ENCODE measurements at regions not wholly inside any gene's neighbourhood (a gene's known extent, or its start where the extent isn't known, plus 50 kb on each side); places are given as distances from the start of the nearest gene placed in this dataset.

DNA sequence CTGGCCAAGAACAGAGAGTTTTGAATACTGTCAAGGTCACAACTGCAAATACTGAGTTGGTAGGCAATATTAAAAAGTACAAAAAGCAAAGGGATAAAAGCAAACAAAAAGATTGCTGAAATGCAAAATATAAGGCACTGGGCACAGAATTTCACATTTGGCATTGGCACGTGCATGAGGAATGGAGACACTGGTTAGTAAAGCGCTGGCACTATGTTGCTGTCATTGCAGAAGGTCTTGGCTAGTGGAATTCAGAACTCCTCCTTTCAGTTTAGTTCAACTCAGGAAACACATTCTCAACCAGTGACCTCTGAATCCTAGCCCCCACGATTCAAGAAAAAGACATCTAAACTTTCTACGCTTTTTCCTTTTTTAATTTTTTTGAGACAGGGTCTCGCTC is 111.8 kb upstream of the PSMD7 start:
- DNase-seq (ENCODE audit: low spot score), result no peak
- TF ChIP-seq, protein P1, sequence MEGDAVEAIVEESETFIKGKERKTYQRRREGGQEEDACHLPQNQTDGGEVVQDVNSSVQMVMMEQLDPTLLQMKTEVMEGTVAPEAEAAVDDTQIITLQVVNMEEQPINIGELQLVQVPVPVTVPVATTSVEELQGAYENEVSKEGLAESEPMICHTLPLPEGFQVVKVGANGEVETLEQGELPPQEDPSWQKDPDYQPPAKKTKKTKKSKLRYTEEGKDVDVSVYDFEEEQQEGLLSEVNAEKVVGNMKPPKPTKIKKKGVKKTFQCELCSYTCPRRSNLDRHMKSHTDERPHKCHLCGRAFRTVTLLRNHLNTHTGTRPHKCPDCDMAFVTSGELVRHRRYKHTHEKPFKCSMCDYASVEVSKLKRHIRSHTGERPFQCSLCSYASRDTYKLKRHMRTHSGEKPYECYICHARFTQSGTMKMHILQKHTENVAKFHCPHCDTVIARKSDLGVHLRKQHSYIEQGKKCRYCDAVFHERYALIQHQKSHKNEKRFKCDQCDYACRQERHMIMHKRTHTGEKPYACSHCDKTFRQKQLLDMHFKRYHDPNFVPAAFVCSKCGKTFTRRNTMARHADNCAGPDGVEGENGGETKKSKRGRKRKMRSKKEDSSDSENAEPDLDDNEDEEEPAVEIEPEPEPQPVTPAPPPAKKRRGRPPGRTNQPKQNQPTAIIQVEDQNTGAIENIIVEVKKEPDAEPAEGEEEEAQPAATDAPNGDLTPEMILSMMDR (IDR thresholded peaks at IDR 0.05; ENCODE audit: unreplicated experiment), result no peak

DNA sequence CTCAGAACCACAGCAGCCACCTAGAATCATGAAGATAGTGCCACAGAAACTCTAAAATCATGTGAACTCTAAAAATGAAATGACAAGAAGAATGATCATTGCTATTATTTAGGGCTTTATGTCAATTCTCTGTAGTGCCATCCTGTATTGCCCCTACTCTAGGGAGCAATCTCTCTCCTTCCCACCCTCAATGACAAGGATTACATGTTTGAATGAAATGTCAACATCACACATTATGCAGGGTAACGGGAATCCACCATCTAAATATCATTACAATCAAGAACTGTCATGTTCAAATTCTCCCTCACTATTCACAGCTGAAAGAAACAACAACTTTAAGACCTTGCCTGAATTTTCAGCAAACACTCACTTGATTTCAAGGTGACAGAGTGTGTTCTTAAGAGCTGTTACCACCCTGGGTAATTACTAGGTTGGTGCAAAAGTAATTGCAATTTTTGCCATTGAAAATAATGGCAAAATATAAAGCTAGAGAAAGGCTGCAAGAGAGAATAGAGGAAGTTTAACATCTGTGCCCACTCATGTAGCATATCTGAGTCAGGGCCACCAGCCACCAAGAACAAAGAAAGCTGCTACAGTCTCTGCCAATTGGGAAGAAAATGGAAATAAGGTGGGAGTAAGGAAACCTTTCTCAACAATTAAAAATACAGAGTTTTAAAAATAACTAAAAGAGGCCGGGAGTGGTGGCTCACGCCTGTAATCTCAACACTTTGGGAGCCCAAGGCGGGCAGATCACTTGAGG is 112.8 kb upstream of the PSMD7 start:
- no peak for DNase-seq (ENCODE audit: low spot score)
- Mint-ChIP-seq H3K27ac (ENCODE audit: unreplicated experiment) (no peak overlapping the region), H3K4me1 (ENCODE audit: unreplicated experiment) (no peaks in the 10 kb centered on the region), H3K9me3 (ENCODE audit: unreplicated experiment) (peaks cover 8% of the 10 kb centered on the region), H3K4me3 (ENCODE audit: unreplicated experiment) (no peak overlapping the region), H3K36me3 (ENCODE audit: low read depth, unreplicated experiment) (no peaks in the 10 kb centered on the region), H3K27me3 (ENCODE audit: unreplicated experiment) (no peaks in the 10 kb centered on the region)
- TF ChIP-seq, protein P1 (IDR thresholded peaks at IDR 0.05; ENCODE audit: unreplicated experiment), result no peak

More for the DNA sequence above, 111.8 kb upstream of the PSMD7 start:
- no peaks in the 10 kb centered on the region for H3K36me3 Mint-ChIP-seq (ENCODE audit: low read depth, unreplicated experiment)
- no peaks in the 10 kb centered on the region for H3K27me3 Mint-ChIP-seq (ENCODE audit: unreplicated experiment)
- H3K4me1 Mint-ChIP-seq (ENCODE audit: unreplicated experiment), result no peaks in the 10 kb centered on the region
- no peak overlapping the region for H3K27ac Mint-ChIP-seq (ENCODE audit: unreplicated experiment)
- H3K4me3 Mint-ChIP-seq (ENCODE audit: unreplicated experiment), result no peak overlapping the region
- peaks cover 8% of the 10 kb centered on the region for H3K9me3 Mint-ChIP-seq (ENCODE audit: unreplicated experiment)

DNA sequence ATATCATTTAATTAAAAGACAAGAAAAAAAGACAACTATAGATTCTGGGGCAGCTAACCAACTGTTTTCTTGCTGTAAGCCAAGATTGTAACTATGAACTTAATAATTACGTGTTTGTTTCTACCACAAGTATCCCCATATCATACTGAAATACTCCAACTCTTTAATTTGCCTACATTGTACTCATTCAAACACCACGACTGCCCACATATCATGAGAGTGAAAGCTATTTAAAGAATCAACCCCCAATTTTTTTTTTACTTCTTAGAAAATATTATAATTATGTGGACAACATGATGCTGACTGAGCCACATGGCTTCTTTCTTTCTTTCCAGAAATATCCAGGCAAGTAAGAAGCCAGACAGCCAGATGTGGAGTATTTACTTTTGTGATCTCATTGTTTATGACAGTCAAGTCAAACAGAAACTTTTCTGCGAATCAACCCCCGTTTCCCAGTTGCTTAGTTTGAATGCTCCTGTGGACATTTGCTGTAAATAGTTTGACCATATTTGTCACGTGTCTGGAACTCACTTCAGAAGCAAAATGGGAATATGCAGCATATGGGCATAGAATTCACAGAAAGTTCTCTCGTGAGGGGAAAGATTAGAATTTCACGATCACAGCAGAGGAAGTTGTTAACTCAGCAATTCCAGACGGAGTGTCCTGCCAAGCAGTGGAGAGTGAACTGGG is 126.8 kb upstream of the PSMD7 start:
- TF ChIP-seq, protein P1 (IDR thresholded peaks at IDR 0.05; ENCODE audit: unreplicated experiment), result no peak
- Mint-ChIP-seq H3K4me1 (ENCODE audit: unreplicated experiment) (no peaks in the 10 kb centered on the region), H3K27me3 (ENCODE audit: unreplicated experiment) (no peaks in the 10 kb centered on the region), H3K9me3 (ENCODE audit: unreplicated experiment) (no peaks in the 10 kb centered on the region), H3K27ac (ENCODE audit: unreplicated experiment) (no peak overlapping the region), H3K4me3 (ENCODE audit: unreplicated experiment) (no peak overlapping the region), H3K36me3 (ENCODE audit: low read depth, unreplicated experiment) (no peaks in the 10 kb centered on the region)
- no peak for DNase-seq (ENCODE audit: low spot score)

DNA sequence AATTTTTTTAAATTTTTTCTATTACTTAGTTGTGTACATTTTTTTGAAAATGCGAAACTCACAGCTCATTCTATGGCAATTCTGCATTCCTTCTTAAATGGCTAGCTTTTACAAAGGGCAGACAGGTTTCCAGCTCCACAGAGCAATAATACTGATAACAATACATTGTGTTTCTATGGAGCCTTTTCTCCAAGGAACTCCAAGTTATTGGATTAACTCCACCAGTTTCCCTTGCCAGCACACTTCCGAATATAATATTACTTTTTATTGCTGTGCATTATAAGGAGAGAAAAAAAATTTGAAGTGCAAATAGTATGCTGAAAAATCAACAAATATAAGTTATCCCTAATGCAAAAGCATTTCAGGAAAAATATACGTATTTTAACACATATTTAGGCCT is 127.5 kb upstream of the PSMD7 start:
- no peak overlapping the region for H3K4me3 Mint-ChIP-seq (ENCODE audit: unreplicated experiment)
- H3K9me3 Mint-ChIP-seq (ENCODE audit: unreplicated experiment), result no peaks in the 10 kb centered on the region
- no peaks in the 10 kb centered on the region for H3K27me3 Mint-ChIP-seq (ENCODE audit: unreplicated experiment)
- DNase-seq (ENCODE audit: low spot score), result no peak
- no peak overlapping the region for H3K27ac Mint-ChIP-seq (ENCODE audit: unreplicated experiment)
- TF ChIP-seq, protein P1 (IDR thresholded peaks at IDR 0.05; ENCODE audit: unreplicated experiment), result no peak
- H3K4me1 Mint-ChIP-seq (ENCODE audit: unreplicated experiment), result no peaks in the 10 kb centered on the region
- no peaks in the 10 kb centered on the region for H3K36me3 Mint-ChIP-seq (ENCODE audit: low read depth, unreplicated experiment)

DNA sequence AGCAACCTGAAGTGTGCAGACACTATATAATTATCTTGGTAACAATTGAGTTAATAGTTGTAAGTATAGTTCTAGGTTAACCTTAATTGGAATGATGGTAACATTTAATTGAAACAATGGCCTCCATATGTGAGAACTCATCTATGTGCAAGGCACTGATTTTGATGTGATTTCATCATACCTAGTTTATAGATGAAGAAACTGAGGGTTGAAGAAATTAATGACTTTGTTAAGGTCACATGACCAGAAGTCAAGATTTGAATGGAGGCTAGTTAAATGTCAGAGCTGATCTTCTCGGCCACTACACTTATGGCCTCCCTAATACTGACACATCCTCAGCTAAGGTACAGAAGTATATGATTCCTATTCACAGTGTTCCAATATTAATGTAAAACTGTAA is 128.2 kb upstream of the PSMD7 start:
- no peak for DNase-seq (ENCODE audit: low spot score)
- no peak overlapping the region for H3K27ac Mint-ChIP-seq (ENCODE audit: unreplicated experiment)
- H3K4me1 Mint-ChIP-seq (ENCODE audit: unreplicated experiment), result no peaks in the 10 kb centered on the region
- H3K9me3 Mint-ChIP-seq (ENCODE audit: unreplicated experiment), result no peaks in the 10 kb centered on the region
- no peak overlapping the region for H3K4me3 Mint-ChIP-seq (ENCODE audit: unreplicated experiment)
- no peaks in the 10 kb centered on the region for H3K27me3 Mint-ChIP-seq (ENCODE audit: unreplicated experiment)
- no peaks in the 10 kb centered on the region for H3K36me3 Mint-ChIP-seq (ENCODE audit: low read depth, unreplicated experiment)
- TF ChIP-seq, protein P1 (IDR thresholded peaks at IDR 0.05; ENCODE audit: unreplicated experiment), result no peak
